GM18519 (cell line): ENCODE measurements at regions not wholly inside any gene's neighbourhood (a gene's known extent, or its start where the extent isn't known, plus 50 kb on each side); places are given as distances from the start of the nearest gene placed in this dataset.

Source experiments
- ATAC-seq: cut with Tn5 transposase; IDR thresholded peaks from one replicate; pipeline ENCODE4 v1.9.1; 2021; ENCODE audit warnings: mild to moderate bottlenecking, moderate library complexity; ENCODE audit not compliant: unreplicated experiment, low FRiP score

DNA sequence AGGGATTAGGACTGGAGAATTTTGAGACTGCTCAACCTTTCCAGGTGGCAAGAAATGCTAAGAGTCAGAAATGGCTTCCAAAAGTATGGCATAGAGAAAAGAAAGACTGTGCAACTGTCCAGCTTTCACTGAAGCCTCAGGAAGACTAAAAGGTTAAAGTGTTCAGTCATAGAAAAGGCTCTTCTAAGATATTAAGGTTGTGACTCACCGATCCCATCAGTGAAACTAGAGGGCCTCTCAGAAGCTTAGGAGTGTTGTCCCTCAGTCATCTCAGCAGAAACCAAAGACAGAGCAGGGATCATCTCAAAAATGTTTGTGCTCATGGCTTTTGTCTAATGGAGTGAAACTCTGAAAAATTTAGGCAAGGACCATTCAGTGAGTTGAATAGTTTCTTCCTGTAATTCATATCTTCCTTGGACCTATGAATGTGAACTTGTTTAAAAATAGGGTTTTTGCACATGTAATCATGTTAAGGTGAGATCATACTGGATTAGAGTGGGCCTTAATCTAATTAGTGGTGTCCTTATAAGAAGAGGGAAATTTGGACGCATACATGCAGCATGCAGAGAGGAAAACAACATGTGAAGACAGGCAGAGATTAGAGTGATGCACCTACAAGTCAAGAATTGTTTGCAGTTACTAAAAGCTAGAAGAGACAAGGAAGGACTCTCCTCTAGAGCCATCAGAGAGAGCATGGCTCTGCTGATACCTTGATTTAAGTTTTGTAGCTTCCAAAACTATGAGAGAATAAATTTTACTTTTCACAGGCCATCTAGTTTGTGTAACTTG is 71.3 kb downstream of the RPE65 start:
- no peak for ATAC-seq

DNA sequence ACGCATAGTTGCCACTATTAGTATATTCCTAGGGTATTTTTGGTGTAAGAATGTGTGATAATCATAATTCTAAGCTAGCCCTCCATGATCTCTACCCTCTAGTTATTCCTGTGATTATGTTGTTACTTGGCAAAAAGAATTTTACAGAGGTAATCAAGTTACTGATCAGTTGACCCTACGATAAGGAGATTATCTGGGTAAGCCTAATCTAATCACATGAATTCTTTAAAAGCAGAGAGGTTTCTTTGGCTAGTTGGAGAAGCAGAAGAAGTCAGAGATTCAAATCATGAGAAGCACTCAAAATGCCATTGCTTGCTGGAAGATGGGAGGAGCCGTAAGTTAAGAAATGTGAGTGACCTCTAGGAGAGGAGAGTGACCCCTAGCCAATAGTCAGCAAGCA is 72.7 kb downstream of the RPE65 start:
- no peak for ATAC-seq

DNA sequence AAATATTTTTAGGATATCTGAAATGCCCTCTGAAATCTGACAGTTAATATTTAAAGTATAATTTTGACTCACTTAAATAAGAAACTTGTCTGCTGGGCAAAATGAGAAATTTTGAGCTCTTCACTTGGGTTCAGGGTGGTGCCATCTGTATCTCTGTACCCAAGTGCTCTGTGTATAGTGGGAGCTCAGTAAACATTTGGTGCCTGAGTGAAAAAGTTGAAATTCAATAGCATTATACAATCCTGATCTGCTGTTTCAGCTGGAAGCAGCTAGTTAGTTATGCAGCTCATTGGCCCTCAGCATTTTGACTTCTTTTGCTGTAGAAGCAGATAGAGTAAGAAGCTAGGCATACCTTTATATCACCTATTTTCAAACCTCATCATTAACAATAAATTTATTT is 73.3 kb downstream of the RPE65 start:
- ATAC-seq: no peak

DNA sequence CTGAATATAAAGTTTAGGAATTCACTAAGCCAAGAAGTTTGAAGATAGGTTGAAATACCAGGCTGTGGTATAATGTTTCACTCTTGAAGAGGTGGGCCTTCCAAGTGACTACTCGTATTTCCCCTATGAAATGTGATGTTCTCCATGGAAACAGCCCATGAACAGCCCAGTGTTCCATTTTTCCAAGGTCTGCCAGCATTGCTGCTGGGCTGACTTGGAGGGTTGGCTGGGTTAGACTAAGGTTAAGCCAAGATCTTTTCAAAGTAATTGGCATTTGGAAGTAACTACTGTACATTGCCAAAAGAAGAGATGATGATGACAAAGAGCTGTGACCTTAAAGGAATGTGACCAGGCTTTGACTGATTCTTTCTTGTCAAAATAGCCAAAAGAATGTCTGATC is 73.8 kb downstream of the RPE65 start:
- ATAC-seq: no peak

DNA sequence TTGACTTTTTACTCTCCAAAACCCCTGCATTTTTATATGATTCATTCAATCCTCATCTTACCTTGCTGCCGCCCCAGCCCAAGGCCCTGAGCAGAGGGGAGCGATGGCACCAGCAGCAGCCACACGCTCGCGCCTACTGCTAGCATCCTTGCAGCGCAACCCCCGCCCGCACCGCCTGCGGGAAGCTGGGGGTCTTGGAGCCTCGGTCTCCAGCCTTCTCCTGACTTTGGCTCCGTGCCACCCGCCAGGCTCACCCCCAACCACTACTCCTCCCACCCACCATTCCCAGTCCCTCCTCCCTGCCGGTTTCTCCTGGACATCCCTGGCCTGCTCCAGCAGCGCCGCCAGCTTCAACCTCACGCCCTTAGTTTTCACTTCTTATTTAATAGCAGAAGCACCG is 76.6 kb downstream of the RPE65 start:
- ATAC-seq: no peak

DNA sequence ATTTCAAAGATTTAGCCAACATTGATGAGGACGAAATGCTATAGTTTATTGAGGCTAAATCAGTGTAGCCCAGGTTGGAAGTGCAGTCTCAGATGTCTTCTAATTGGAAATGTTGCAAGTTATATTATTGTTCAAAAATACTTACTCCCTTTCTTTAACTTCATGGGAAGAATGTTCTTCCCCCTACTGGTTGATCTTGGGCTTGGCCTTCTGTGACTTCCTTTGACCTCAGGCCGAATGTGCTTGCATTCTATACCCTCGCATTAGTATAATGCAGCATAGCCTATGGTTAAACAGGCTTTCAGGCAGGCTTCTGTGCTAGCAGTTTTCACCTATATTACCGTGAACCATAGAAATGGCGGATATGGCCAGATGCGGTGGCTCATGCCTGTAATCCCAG is 77.3 kb downstream of the RPE65 start:
- ATAC-seq: no peak

DNA sequence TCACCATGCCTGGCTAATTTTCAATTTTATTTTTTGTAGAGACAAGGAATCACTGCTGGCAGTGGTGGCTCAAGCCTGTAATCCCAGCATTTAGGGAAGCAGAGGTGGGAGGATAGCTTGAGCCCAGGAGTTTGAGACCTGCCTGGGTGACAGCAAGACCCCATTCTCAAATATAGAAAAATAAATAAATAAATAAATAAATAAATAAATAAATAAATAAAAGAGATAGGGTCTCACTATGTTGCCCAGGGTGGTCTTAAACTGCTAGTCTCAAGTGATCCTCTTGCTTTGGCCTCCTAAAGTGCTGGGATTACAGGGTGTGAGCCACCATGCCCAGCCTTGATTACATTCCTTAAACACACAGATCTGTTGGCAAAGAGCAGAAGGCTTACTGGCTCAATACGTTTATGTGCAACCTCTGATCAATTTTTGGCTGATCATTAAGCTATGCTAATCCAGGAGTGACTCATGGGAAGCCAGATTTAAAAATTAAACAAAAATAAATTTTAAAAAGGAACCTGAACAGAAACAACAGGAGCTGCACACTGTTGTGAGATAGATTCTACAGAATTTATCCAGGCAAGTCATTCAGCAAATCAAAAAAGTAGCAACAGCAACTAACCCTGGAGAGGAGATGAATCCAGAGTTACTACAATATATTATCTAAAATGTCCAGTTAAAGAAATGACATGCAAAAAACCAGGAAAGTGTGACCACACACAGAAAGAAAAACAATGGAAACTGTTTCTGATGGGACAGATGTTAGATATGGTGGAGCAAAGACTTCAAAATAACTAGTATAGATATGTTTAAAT is 79.4 kb downstream of the RPE65 start:
- no peak for ATAC-seq

DNA sequence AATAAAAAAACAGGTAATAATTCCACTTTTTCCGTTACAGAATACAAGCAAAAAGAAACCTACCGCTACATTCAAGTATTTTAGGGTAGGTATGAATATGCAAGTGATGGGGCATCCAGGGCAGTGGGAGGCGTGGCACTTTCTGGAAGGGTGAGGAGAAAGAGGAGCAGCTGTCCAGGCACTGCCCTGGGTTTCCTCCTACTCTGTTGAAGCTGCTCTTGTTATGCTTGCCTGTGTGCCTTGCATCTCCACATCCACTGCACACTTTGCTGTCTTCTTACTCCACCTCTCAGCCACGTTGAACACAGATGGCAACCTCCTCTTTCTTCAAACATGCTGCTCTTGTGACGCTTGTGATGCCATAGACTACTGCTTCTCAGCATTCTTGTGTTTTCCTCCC is 83.2 kb downstream of the RPE65 start:
- no peak for ATAC-seq

DNA sequence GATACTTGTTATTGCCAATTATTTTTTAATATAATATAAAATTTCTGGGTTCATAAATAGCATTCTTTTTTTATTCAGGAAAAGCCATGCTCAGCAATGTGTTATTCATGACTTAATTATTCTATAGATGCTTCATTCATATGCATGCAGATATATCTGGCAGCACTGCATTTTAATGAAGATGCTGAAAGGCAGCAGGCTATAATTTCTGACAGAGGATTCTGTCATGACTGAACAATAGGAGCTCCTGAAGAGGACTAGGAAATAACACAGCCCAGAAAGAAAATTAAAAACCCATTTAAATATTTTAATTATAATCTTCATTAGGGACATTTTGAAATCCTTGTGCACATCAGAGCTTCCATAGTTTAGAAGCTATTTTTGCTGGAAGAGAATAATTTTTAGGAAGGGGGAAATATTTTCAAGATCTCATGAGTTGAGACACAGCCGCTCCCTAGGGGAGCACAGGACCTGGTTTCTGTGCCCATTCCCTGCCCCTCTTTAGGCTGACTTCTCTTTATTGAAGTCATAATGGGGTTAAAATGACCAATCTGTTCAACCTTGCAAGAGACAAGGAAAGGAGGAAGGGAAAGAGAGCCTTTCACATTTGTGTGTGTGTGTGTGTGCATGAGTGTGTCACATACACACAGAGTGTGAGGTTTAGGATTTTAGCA is 83.9 kb downstream of the RPE65 start:
- ATAC-seq: no peak

DNA sequence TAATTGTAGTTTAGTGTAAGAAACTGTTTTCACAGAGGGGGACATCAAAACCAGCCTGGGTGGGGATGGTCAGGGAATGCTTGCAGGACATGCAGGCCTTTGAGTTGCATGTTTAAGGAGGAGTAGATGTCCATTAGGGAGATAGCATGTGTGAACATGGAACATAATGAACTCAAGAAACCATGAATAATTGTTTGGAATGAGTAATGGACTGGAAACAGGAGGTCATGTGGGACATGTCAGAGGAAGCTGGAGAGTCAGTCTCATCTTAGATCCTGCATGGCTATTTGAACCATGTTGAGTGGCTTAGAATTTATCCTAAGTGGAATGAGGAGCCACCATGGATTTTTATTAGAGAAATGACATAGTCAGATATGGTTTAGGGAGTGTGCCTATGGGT is 86.4 kb downstream of the RPE65 start:
- no peak for ATAC-seq

DNA sequence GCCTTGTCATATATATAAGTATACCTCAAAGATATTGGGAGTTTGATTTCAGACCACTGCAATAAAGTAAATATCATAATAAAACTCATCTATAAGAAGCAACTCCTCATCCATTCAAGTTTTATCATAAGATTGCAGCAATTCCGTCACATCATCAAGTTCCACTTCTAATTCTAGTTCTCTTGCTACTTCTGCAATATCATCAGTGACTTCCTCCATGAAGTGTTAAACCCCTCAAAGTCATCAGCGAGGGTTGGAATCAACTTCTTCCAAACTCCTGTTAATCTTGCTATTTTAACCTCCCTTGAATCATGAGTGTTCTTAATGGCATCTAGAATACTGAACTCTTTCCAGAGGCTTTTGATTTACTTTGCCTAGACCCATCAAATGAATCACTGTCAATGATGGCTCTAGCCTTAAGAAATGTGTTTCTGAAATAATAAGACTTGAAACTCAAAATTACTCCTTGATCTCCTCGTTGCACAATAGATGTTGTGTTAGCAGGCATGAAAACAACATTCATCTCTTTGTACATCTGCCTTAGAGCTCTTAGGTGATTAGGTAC is 88.3 kb downstream of the RPE65 start:
- ATAC-seq: no peak

DNA sequence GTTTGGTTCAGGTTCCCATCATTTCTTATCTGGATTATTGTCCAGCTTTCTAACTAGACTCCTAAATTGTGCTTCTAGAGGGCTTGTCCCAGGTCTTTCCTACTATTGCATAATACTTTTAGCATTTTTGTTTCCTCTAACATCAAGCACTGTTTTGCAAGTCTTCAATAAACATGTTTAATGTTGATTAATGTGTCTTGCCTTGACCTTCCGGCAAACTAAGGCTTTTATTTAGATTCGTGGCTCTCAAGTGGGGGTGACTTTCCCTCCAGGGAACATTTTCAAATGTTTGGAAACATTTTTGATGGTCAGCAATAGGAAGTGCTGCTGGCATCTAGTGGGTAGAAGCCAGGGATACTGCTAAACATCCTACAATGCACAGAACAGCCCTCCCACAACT is 90.7 kb downstream of the RPE65 start:
- no peak for ATAC-seq

DNA sequence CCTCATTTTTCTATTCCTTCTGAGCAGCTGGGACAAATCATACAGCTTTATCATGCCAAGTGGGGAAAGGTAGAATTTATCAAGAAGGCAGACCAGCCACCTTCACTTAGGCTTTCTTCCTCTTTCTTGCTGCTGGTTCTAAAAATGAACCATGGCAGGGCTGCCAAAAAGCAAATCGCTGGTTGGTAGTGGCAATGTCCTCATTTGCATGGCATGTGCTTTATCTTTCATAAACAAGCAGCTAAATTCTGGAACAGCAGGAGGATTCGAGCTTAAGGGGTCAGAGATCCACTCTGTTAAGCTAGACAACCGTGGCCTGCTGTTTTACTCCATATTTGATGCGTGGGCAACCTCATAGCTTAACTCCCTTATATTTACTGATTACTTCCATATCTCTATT is 91.3 kb downstream of the RPE65 start:
- ATAC-seq: no peak

DNA sequence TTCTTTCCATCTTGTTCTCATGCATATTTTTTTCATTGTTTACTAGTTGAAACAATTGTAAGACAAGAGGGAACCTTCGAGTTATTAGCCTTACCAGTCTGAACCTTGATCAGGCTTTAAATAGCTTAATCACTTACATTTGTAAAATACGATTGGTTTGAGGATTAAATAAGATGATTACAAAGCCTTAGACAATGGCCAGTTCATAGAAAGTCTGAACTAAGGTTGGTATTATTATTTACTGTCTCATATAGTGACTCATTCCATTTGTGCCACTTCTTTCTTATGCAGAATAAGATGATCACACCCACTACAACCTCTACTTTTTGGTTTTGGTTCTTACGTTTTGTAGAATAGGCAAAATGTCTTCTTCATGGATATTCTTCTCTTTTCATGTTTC is 94.1 kb downstream of the RPE65 start:
- ATAC-seq: no peak

DNA sequence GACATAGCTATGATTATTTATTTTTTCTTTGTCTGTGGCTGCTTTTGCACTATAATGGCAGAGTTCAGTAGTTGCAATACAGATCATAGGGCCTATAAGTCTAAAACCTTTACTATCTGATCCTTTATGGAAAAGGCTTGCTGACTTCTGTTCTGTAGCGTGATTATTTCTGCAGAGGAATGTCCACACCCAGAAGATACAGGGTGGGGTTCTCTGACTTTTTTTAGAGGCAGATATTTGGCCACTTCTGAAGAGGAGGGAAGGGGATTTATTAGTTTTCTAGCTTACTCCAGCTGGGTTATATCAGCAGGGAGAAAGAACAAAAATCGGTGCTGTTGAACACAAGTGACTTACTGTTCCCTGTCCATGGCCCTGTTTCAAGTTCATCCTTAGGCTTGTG is 97.6 kb downstream of the RPE65 start:
- no peak for ATAC-seq

DNA sequence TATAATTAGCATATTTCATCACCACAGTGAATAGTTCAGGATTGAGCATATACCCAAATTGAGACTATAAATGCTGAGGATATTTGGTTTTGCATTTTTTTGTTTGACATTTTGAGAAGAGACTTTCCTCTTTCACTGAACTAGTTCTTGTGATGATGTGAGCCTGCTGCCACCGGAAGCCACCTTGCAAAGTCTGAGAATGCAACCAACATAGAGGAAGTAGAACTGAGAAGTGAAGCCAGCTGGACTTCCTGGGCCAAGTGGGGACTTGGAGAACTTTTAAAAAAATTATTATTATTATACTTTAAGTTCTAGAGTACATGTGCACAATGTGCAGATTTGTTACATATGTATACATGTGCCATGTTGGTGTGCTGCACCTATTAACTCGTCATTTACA is 102.3 kb downstream of the RPE65 start:
- ATAC-seq: peak; percentile 97

DNA sequence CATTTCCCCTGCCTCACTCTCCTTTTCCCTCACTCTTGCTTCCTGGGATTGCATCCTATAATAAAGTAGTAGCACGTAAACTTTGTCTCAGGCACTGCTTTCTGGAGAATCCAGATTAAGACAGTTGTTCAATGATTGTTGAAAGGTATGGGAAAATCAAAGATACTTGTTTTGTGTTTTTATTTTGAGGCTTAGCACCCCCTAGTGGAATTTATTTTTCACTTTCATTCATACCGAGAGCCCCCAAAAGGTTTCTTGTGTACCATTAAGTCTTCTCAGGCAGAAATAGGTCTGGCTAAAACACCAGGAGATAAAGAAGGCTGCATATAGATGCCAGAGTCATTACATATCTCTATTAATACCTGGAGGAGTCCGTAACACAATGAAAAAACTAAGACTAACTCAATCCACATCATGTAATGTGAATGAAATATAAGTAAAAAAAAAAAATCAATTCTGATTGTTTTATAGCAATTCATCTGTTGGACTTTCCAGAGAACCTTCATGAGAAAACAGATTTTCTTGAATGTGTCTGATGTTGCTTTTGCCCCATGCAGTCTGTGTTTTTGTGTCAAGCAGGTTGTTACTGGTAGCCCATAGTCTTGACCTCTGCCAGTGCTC is 103.5 kb downstream of the RPE65 start:
- no peak for ATAC-seq

DNA sequence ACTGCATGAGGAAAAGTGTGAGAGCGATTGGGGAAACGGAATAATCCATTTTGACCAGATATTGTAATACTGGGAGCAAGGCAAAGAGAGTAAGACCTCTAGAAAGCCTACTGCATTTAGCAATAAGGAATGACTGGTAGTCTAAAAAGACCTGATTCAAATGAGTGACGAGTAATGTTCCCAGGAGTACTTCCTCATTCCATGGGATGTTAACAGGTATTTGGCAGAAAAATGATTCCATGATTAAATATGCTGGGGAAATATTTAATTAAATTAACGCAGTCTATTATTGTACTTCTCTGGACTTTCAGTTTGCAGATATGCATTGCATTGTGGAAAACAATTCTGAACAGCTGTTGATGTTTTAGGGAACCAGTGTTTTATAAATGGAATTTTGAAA is 105.5 kb downstream of the RPE65 start:
- ATAC-seq: no peak

DNA sequence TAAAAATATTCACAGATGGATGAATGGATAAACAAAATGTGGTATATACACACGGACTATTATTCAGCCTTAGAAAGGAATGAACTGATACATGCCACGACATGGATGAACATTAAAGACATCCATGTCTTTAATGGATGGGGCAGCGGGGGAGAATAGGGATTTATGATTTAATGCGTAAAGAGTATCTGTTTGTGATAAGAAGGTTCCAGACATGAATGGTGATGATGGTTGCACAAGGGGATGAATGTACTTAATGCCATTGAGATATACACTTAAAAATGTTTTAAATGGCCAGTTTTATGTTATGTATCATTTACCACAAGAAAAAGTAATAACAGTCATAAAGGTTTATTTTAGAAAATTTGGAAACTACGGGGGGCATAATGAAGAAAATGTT is 108.6 kb upstream of the WLS start:
- no peak for ATAC-seq

DNA sequence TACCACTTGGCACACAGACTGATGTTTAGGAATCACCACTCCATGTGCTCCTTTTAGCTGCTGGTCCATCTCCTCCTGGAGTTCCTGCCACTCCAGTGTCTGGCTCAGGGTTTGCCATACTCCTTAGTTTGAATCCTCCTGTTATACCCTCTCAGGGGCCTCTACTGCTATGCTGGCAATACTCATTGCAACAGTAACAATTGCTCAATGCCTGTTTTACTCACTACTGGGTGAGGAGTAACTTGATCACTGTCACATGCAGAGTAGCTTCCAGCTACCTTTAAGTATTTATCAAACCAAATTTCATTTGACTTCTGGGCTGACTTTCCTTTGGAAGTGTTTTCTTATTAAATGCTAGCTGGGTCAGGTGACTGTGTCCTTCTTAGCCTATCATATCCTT is 107.2 kb upstream of the WLS start:
- ATAC-seq: no peak

DNA sequence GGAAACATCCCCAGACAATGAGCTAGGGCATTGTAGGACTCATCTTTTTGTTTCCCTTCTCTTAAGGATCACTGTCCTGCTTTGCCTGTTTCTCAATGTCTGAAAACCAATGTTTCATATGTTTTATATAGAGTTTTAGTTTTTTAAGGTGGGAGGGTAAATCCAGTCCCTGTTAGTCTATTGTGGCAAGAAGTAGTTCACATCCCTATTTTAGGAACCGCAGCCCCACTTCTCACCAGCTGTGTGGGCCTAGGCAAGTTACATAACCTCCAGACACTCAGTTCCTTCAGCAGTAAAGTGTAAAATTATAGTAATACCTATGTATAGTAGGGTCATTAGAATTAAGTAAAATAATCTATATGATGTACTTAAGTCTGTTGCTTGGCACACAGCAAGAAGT is 105.8 kb upstream of the WLS start:
- ATAC-seq: no peak
